Breast epithelium (tissue), 4 donors: ENCODE measurements at regions not wholly inside any gene's neighbourhood (a gene's known extent, or its start where the extent isn't known, plus 50 kb on each side); places are given as distances from the start of the nearest gene placed in this dataset.

Source experiments
- DNase-seq, 2 donors: peaks; one replicate each; pipeline ENCODE4 v3.0.0-alpha.2; 2019; ENCODE audit warnings: low spot score in 2 of 2
- H3K27ac ChIP-seq, 2 donors: fragments of 200-600 bp; sonication (generic) in 1 of 2; one replicate each; pipeline ENCODE4 v1.5.1; 2016 to 2019; ENCODE audit warnings: mild to moderate bottlenecking in 1 of 2
- H3K27me3 ChIP-seq, 2 donors: fragments of 200-600 bp; sonication (generic) in 1 of 2; one replicate each; pipeline versions ENCODE4 v1.5.1 to v1.6.0; 2017 to 2019; ENCODE audit warnings: control low read depth in 1 of 2, mild to moderate bottlenecking in 1 of 2
- H3K36me3 ChIP-seq: fragments of 200-600 bp; one replicate; pipeline ENCODE4 v1.5.1; 2019
- H3K4me1 ChIP-seq, 2 donors: fragments of 200-600 bp; sonication (generic); one replicate each; pipeline ENCODE4 v1.5.1; 2016 to 2019; ENCODE audit warnings: control low read depth in 1 of 2
- H3K4me3 ChIP-seq, 3 donors: fragments of 200-600 bp; sonication (generic); 1 replicate in 2 of 3; 2 replicates in 1 of 3; pipeline ENCODE4 v1.5.1; 2016 to 2019; ENCODE audit warnings: mild to moderate bottlenecking in 3 of 3, moderate library complexity in 2 of 3
- H3K9me3 ChIP-seq, 2 donors: fragments of 200-600 bp; sonication (generic) in 1 of 2; one replicate each; pipeline ENCODE4 v1.5.1; 2016 to 2019; ENCODE audit warnings: control low read depth in 1 of 2
- CTCF ChIP-seq, 3 donors: fragments of 450-650 bp; IDR thresholded peaks; one replicate each; pipeline ENCODE4 v1.5.1; 2016 to 2017; ENCODE audit warnings: antibody characterized with exemption in 3 of 3, mild to moderate bottlenecking in 3 of 3, moderate library complexity in 3 of 3
- POLR2A ChIP-seq: fragments of 450-650 bp; IDR thresholded peaks from one replicate; pipeline ENCODE4 v1.6.1; 2016; ENCODE audit warnings: antibody characterized with exemption, mild to moderate bottlenecking, moderate library complexity
- POLR2AphosphoS5 ChIP-seq, 3 donors: sonication (generic); formaldehyde crosslinking; IDR thresholded peaks; one replicate each; pipeline ENCODE4 v1.6.1; 2017; ENCODE audit warnings: antibody characterized with exemption in 3 of 3
- intact Hi-C: fragments of 100-400 bp; cut with DNase I; formaldehyde crosslinking; loops from one replicate; pipeline ENCODE4 v1.15.1; 2023; ENCODE audit warnings: low total_unique reads

DNA sequence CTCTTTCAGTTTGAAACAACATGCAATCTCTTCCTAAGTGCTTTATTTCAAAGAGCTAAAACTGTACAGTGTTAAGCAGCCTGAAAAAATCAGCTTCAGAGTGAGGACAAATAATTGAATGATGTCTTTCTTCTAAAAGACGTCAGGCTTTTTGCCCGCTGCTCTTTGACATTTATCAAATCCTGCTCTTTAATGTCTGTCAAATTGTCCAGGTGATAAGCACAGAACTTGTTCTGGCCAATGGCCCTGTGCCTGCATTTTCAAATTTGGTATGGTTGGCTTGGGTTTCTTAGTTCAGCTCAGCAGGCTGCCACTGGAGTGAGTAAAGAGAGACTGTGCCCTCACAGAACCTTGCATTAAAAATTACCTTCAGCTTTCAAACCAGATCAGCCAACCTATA lies 712.9 kb upstream of the LCORL start:
- intact Hi-C loops = no loop called here
- no peak for DNase-seq
- Histone ChIP-seq H3K4me3 (no peak overlapping the region), H3K27me3 (no peaks in the 10 kb centered on the region), H3K36me3 (no peaks in the 10 kb centered on the region), H3K27ac (no peak overlapping the region), H3K4me1 (no peaks in the 10 kb centered on the region), H3K9me3 (no peaks in the 10 kb centered on the region)
- TF ChIP-seq CTCF (IDR thresholded peaks at IDR 0.05) (no peak), POLR2AphosphoS5 (IDR thresholded peaks at IDR 0.05) (no peak), POLR2A (no peak)

GRCh38 chr4:18733961-18734360 lies 712.4 kb upstream of the LCORL start:
- Histone ChIP-seq H3K4me3 (no peak overlapping the region), H3K9me3 (no peaks in the 10 kb centered on the region), H3K36me3 (no peaks in the 10 kb centered on the region), H3K27me3 (no peaks in the 10 kb centered on the region), H3K4me1 (no peaks in the 10 kb centered on the region), H3K27ac (no peak overlapping the region)
- no peak for DNase-seq
- intact Hi-C loops = no loop called here
- no peak for TF ChIP-seq POLR2AphosphoS5 (IDR thresholded peaks at IDR 0.05)
- no peak for TF ChIP-seq POLR2A
- TF ChIP-seq CTCF (IDR thresholded peaks at IDR 0.05) = no peak

DNA sequence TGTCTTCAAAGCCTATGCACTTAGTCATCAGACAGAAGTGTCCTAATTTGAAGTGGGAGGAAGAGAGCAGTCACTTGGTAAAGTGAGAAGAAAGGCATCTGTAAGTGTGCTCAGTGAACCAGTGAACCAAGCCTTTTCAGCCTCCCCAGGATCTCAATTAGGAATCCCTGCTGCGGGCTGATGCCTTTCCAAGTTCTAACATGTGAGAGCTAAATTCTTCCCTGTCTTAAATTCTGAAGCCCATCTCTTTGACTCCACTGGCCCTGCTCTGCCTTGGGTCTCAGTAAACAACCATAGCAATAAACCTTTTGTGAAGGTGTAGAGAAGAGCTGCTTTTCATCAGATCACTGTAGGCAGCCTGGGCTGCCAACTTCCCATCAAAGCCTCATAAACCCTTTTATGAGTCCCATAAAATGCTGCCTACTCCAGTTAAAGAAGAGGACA lies 701.2 kb upstream of the LCORL start:
- Histone ChIP-seq H3K9me3 (peaks cover 0 to 3% of the 10 kb centered on the region in 2 donors), H3K36me3 (no peaks in the 10 kb centered on the region), H3K27me3 (no peaks in the 10 kb centered on the region), H3K4me1 (no peaks in the 10 kb centered on the region), H3K27ac (no peak overlapping the region), H3K4me3 (no peak overlapping the region)
- TF ChIP-seq POLR2A (no peak), CTCF (IDR thresholded peaks at IDR 0.05) (no peak), POLR2AphosphoS5 (IDR thresholded peaks at IDR 0.05) (no peak)
- DNase-seq = no peak
- intact Hi-C loops = no loop called here

GRCh38 chr4:18698119-18698883 lies 676.7 kb upstream of the LCORL start:
- H3K4me3 ChIP-seq = no peak overlapping the region
- intact Hi-C loops = no loop called here
- TF ChIP-seq CTCF (IDR thresholded peaks at IDR 0.05) (no peak), POLR2AphosphoS5 (IDR thresholded peaks at IDR 0.05) (no peak)
- no peaks in the 10 kb centered on the region for H3K4me1 ChIP-seq
- no peak overlapping the region for H3K27ac ChIP-seq
- H3K27me3 ChIP-seq = no peaks in the 10 kb centered on the region
- H3K9me3 ChIP-seq = no peaks in the 10 kb centered on the region
- no peaks in the 10 kb centered on the region for H3K36me3 ChIP-seq
- DNase-seq = no peak

DNA sequence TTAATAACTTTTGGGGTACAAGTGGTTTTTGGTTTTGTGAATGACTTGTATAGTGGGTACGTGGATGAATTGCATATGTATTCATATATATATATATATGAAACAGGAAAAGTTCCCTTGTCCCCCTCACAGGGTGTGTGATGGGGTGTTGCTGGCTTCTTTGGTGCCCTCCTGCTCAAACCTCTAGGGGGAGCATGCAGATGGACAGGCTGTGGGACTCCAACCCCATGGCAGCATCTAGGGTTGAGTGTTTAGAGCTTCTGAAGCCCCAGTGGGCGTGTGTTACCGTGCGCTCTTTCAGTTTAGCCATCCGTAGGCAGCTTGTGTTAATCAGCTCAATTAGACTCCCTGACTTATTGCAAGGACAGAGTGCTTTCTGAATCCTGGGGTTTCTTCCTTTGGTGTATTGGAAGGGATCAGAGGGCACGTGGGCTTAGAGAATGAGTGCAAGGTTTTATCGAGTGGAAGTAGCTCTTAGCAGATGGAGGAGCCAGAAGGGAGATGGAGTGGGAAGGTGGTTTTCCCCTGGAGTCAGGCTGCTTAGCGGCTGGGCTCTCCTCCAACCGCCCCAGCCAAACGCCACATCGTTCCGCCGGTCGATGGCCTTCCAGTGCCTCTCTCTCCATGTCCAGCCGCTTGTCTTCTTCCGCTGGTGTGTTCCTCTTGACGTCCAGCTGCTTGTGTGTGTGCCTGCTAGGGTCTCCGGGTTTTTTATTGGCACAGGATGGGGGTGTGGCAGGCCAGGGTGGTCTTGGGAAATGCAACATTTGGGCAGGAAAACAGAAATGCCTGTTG lies 674.4 kb upstream of the LCORL start:
- no peak for TF ChIP-seq CTCF (IDR thresholded peaks at IDR 0.05)
- TF ChIP-seq POLR2AphosphoS5 (IDR thresholded peaks at IDR 0.05) = no peak
- no peaks in the 10 kb centered on the region for H3K9me3 ChIP-seq
- no peaks in the 10 kb centered on the region for H3K27me3 ChIP-seq
- intact Hi-C loops = no loop called here
- DNase-seq = no peak
- H3K4me1 ChIP-seq = no peaks in the 10 kb centered on the region
- no peaks in the 10 kb centered on the region for H3K36me3 ChIP-seq
- no peak overlapping the region for H3K4me3 ChIP-seq
- no peak overlapping the region for H3K27ac ChIP-seq
